ENCODE measurements at regions not wholly inside any gene's neighbourhood (a gene's known extent, or its start where the extent isn't known, plus 50 kb on each side); places are given as distances from the start of the nearest gene placed in this dataset.

DNA sequence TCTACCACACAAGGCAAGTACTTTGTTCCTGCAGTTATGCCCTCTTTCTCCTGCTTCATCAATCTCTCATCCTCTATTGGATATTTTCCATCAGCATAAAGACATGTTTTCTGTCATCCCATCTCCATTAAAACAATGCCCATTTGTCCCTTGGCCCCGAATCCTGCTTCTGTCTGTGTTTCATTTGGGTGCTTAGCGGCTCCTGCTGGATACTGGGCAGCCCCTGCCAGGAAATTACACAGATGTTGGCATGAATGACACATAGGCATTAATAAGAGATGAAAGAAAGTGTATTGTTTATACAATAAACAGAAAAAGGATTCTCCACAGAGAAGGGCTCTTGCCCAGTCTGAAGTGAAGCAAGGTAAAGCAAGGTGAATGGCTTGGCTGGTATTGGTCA, 765.3 kb downstream of the REEP3 start:
- ATAC-seq, result no peak
- TF ChIP-seq RARB (CRISPR knock-in tag; IDR thresholded peaks at IDR 0.05), result no peak
- TF ChIP-seq CSRNP3 (CRISPR knock-in tag; IDR thresholded peaks at IDR 0.05), result no peak
- no peak for TF ChIP-seq ZFP30 (CRISPR knock-in tag; IDR thresholded peaks at IDR 0.05)
- no peak for TF ChIP-seq CSDC2 (CRISPR knock-in tag; IDR thresholded peaks at IDR 0.05)
- TF ChIP-seq ZFP3 (CRISPR knock-in tag; IDR thresholded peaks at IDR 0.05), result no peak
- no peak for TF ChIP-seq ZNF565 (CRISPR knock-in tag; conservative IDR thresholded peaks at IDR 0.05; ENCODE audit: low read depth)
- TF ChIP-seq ZNF70 (CRISPR knock-in tag; IDR thresholded peaks at IDR 0.05), result no peak
- no peak for TF ChIP-seq OSR1 (CRISPR knock-in tag; IDR thresholded peaks at IDR 0.05)
- no peak for TF ChIP-seq CREB5 (CRISPR knock-in tag; IDR thresholded peaks at IDR 0.05; ENCODE audit: low read depth)
- no peak for TF ChIP-seq ESRRG (CRISPR knock-in tag; IDR thresholded peaks at IDR 0.05)
- no peak for TF ChIP-seq POU6F1 (CRISPR knock-in tag; IDR thresholded peaks at IDR 0.05; ENCODE audit: borderline replicate concordance, low read depth)
- TF ChIP-seq ZC3H10 (CRISPR knock-in tag; IDR thresholded peaks at IDR 0.05), result no peak
- TF ChIP-seq TCF4 (CRISPR knock-in tag; IDR thresholded peaks at IDR 0.05; ENCODE audit: borderline replicate concordance), result no peak

GRCh38 chr10:64288404-64288803, 767.2 kb downstream of the REEP3 start:
- TF ChIP-seq, protein P1, sequence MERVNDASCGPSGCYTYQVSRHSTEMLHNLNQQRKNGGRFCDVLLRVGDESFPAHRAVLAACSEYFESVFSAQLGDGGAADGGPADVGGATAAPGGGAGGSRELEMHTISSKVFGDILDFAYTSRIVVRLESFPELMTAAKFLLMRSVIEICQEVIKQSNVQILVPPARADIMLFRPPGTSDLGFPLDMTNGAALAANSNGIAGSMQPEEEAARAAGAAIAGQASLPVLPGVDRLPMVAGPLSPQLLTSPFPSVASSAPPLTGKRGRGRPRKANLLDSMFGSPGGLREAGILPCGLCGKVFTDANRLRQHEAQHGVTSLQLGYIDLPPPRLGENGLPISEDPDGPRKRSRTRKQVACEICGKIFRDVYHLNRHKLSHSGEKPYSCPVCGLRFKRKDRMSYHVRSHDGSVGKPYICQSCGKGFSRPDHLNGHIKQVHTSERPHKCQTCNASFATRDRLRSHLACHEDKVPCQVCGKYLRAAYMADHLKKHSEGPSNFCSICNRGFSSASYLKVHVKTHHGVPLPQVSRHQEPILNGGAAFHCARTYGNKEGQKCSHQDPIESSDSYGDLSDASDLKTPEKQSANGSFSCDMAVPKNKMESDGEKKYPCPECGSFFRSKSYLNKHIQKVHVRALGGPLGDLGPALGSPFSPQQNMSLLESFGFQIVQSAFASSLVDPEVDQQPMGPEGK (CRISPR knock-in tag; IDR thresholded peaks at IDR 0.05; ENCODE audit: borderline replicate concordance), result no peak
- TF ChIP-seq PPARA (CRISPR knock-in tag; IDR thresholded peaks at IDR 0.05; ENCODE audit: borderline replicate concordance) (no peak), OSR1 (CRISPR knock-in tag; IDR thresholded peaks at IDR 0.05) (no peak), RARB (CRISPR knock-in tag; IDR thresholded peaks at IDR 0.05) (no peak)
- ATAC-seq, result no peak

DNA sequence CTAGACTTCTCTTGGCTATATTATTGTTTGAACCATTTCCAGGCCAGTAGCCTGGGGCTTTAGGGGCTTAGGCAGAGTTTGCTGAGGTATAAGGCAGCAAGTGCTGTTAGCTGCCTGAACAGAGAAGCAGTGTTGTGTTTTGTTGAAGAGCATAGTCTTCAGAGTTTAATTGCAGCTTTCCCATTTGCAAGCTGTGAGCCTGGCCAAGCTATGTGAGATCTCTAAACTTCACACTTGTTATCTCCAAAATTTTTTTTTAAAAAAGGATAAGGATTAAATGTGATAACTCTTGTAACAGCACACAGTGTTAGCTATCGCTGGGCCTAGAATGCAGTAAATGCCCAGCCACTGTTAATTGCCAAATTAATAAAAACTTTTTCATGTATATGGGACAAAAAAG, 782.4 kb downstream of the REEP3 start:
- ATAC-seq, result no peak
- TF ChIP-seq ZNF565 (CRISPR knock-in tag; conservative IDR thresholded peaks at IDR 0.05; ENCODE audit: low read depth) (no peak), CSDC2 (CRISPR knock-in tag; IDR thresholded peaks at IDR 0.05) (no peak), PPARA (CRISPR knock-in tag; IDR thresholded peaks at IDR 0.05; ENCODE audit: borderline replicate concordance) (no peak), SNAI2 (CRISPR knock-in tag; IDR thresholded peaks at IDR 0.05) (no peak), ARNTL (CRISPR knock-in tag; IDR thresholded peaks at IDR 0.05; ENCODE audit: borderline replicate concordance, low read depth) (no peak), ESRRG (CRISPR knock-in tag; IDR thresholded peaks at IDR 0.05) (no peak), RARB (CRISPR knock-in tag; IDR thresholded peaks at IDR 0.05) (no peak), POU6F1 (CRISPR knock-in tag; IDR thresholded peaks at IDR 0.05; ENCODE audit: borderline replicate concordance, low read depth) (no peak), TSHZ2 (CRISPR knock-in tag; IDR thresholded peaks at IDR 0.05) (no peak)
